ENCODE measurements at regions not wholly inside any gene's neighbourhood (a gene's known extent, or its start where the extent isn't known, plus 50 kb on each side); places are given as distances from the start of the nearest gene placed in this dataset.
"Not testable (repeated sequence)": the region's sequence is repeated elsewhere in the genome, so short reads cannot be mapped to it uniquely, and the experiment has no call there.

DNA sequence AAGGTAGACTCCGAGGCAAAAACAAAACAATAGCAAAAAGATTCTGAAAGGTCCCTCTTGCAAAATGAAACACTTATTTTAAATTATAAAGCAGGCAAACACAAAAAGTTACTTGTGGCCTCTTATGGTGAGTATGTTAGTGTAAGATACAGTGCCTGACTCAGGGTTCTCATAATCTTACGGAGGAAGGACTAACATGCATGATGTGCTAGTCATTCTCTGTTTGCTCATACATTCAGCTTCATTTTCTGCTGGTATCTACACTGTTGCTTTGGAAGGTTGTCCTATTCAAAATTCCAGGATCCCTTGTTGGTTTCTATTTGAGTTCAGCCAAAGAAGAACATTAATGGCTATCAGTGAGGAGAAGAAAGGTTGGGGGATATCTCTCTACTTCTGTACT is 249.1 kb upstream of the FAM47A start:
- Histone ChIP-seq H3K4me3 (ENCODE audit: low read length) (no peak overlapping the region), H3K9me3 (ENCODE audit: low read length) (no peaks in the 10 kb centered on the region), H3K4me1 (ENCODE audit: insufficient read depth, low read length) (no peaks in the 10 kb centered on the region), H3K36me3 (ENCODE audit: insufficient read depth, low read length) (no peaks in the 10 kb centered on the region), H2AFZ (ENCODE audit: low read depth, low read length) (no peak overlapping the region), H3K27me3 (ENCODE audit: insufficient read depth, low read length) (no peaks in the 10 kb centered on the region)

DNA sequence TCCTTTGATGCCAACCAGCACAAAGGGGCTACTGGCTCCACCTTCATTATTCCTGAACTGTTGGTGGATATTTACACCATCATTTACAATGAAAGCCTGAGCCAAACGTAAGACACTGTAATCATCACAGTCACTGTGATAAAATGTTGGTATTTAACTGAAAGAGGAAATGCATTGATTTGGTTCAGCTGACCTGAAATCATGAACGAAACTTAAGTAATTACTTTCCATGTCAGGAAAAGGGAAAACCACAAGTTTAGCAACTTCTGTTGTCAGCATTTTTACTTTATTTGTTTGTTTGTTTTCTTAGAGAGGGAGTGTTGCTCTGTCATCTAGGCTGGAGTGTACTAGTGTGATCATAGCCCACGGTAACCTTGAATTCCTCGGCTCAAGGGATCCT is 247.8 kb upstream of the FAM47A start:
- Histone ChIP-seq H3K36me3 (ENCODE audit: insufficient read depth, low read length) (no peaks in the 10 kb centered on the region), H3K4me3 (ENCODE audit: low read length) (no peak overlapping the region), H3K9me3 (ENCODE audit: low read length) (no peaks in the 10 kb centered on the region), H2AFZ (ENCODE audit: low read depth, low read length) (no peak overlapping the region), H3K27me3 (ENCODE audit: insufficient read depth, low read length) (no peaks in the 10 kb centered on the region), H3K4me1 (ENCODE audit: insufficient read depth, low read length) (no peaks in the 10 kb centered on the region)

DNA sequence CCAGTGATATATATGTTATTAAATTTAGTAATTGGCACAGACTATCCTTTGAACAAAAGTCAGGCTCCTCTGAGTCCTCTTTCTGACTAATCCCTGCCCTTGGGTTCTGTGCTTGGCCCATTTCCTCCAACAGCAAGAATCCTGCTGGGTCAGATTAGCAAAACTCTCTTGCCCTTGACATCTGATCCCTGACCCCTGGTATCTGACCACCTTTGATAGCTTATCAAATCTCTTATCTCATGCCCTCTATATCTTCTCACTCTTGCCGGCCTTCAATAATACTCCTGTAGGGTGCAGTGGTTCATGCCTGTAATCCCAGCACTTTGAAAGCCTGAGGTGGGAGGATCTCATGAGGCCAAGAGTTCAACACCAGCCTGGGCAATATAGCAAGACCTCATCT is 245.5 kb upstream of the FAM47A start:
- no peaks in the 10 kb centered on the region for H3K9me3 ChIP-seq (ENCODE audit: low read length)
- no peaks in the 10 kb centered on the region for H3K36me3 ChIP-seq (ENCODE audit: insufficient read depth, low read length)
- H2AFZ ChIP-seq (ENCODE audit: low read depth, low read length): no peak overlapping the region
- H3K4me1 ChIP-seq (ENCODE audit: insufficient read depth, low read length): no peaks in the 10 kb centered on the region
- no peak overlapping the region for H3K4me3 ChIP-seq (ENCODE audit: low read length)
- no peaks in the 10 kb centered on the region for H3K27me3 ChIP-seq (ENCODE audit: insufficient read depth, low read length)

DNA sequence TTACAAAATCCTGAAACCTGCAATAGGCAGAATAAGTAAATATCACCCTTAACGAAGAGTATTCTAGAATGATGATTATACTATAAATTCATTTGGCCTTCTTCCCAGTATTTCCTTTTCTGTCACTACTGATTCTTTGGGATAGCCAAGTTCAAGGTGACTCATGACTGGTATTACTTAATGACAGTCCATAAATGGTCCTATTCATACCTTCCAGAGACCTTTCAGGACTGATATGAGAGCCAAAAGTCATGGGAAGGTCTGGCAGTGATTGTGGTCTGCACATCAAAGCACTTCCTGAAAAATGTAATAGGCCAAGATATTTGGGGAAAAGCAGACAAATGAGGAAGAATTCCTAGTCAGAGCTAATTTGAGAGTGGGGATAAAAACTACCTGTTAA is 239.6 kb upstream of the FAM47A start:
- H2AFZ ChIP-seq (ENCODE audit: low read depth, low read length): no peak overlapping the region
- H3K27me3 ChIP-seq (ENCODE audit: insufficient read depth, low read length): no peaks in the 10 kb centered on the region
- no peak overlapping the region for H3K4me3 ChIP-seq (ENCODE audit: low read length)
- H3K9me3 ChIP-seq (ENCODE audit: low read length): no peaks in the 10 kb centered on the region
- H3K36me3 ChIP-seq (ENCODE audit: insufficient read depth, low read length): no peaks in the 10 kb centered on the region
- no peaks in the 10 kb centered on the region for H3K4me1 ChIP-seq (ENCODE audit: insufficient read depth, low read length)

DNA sequence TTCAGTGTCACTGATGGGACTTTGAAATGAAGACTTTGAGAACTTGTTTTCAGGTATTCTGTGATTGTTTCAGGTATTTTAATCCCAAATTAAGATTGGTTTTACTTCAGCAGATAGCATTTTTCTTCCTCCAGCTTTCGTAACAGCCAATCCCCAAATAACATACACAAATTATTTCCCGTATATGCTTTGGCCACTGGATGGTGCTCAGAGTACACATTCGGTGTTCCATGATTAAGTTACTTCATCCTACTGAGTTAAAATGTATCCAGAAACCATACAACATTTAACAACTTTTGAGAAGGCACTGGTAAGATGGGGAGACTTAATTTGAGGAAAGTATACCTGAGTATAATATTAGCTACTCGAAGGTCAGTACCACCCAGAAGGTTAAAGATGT is 233.4 kb upstream of the FAM47A start:
- no peak overlapping the region for H3K4me3 ChIP-seq (ENCODE audit: low read length)
- no peaks in the 10 kb centered on the region for H3K27me3 ChIP-seq (ENCODE audit: insufficient read depth, low read length)
- no peaks in the 10 kb centered on the region for H3K36me3 ChIP-seq (ENCODE audit: insufficient read depth, low read length)
- no peak overlapping the region for H2AFZ ChIP-seq (ENCODE audit: low read depth, low read length)
- H3K4me1 ChIP-seq (ENCODE audit: insufficient read depth, low read length): no peaks in the 10 kb centered on the region
- H3K9me3 ChIP-seq (ENCODE audit: low read length): no peaks in the 10 kb centered on the region

DNA sequence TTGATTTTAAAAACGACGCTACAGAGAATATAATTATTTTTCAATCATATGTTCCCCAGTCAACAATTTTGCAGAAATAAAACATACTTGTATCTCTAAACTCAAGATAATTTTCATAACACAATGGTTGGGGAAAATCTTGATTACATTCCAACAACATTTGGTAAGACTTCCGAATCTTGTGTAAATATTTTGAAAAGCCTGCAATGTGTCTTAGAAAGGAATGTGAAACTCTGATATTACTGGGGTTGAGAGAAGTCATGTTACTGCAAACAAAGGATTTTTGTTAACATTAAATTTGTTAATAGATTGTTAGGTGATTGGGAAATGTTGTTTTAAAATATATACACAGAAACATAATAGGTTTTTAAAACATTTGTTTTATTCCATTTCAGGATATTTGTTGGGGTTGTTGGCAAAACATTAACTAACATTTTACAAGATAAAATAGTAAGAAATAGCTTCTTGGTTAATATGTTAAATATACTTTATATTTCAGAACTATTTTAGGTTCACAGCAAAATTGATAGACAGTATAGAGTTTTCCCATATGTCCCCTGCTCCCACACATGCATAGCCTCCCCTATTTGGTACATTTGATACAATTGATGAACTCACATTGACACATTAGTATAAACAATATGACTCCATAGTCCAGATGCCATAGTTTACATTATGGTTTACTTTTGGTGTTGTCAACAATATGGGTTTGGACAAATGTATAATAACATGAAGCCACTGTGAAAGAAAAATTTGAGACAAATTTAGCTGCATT is 218.6 kb upstream of the FAM47A start:
- Histone ChIP-seq H3K36me3 (ENCODE audit: insufficient read depth, low read length) (no peaks in the 10 kb centered on the region), H3K4me3 (ENCODE audit: low read length) (no peak overlapping the region), H3K27me3 (ENCODE audit: insufficient read depth, low read length) (peaks cover 3% of the 10 kb centered on the region), H3K9me3 (ENCODE audit: low read length) (no peaks in the 10 kb centered on the region), H3K4me1 (ENCODE audit: insufficient read depth, low read length) (no peaks in the 10 kb centered on the region), H2AFZ (ENCODE audit: low read depth, low read length) (no peak overlapping the region)

DNA sequence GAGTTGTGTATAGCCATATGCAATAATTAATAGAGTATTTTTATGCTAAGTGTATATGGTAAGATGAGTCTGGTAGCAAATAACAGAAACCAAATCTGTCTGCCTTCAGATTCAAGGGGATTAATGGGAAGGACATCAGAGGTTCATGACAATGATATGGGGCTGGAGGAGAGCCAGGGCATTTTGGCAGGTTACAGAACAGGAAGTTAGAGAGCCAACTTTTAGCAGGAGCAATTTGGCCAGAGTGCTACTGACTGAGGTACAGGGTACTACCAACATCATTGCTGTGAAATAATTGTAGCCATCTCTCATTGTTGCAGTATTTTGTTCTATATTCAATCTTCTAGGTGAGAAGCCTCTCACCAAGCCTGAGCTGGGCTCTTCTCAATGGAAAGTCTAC is 210.9 kb upstream of the FAM47A start:
- H3K4me1 ChIP-seq (ENCODE audit: insufficient read depth, low read length): no peaks in the 10 kb centered on the region
- no peaks in the 10 kb centered on the region for H3K9me3 ChIP-seq (ENCODE audit: low read length)
- no peaks in the 10 kb centered on the region for H3K36me3 ChIP-seq (ENCODE audit: insufficient read depth, low read length)
- H3K4me3 ChIP-seq (ENCODE audit: low read length): no peak overlapping the region
- H2AFZ ChIP-seq (ENCODE audit: low read depth, low read length): no peak overlapping the region
- H3K27me3 ChIP-seq (ENCODE audit: insufficient read depth, low read length): no peaks in the 10 kb centered on the region

DNA sequence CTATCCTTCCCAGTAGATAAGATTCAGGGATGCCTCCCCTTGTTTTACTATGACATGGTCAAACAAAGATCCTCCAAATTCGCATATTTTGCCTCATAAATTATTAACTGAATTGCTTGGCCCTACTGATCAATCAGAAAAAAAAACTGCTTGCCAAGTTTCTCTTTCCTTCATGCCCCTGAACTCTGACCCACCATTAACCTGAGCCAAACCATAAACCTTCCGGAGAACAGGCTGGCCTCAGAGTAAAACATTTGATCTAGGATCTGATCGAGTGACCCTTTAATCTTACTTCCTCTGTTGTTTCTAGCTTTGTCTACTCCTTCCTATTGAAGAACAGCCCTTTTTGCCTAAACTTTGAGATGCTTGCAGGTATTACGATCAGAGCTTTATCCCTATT is 209.7 kb upstream of the FAM47A start:
- H2AFZ ChIP-seq (ENCODE audit: low read depth, low read length): no peak overlapping the region
- H3K4me1 ChIP-seq (ENCODE audit: insufficient read depth, low read length): no peaks in the 10 kb centered on the region
- H3K4me3 ChIP-seq (ENCODE audit: low read length): no peak overlapping the region
- H3K9me3 ChIP-seq (ENCODE audit: low read length): no peaks in the 10 kb centered on the region
- no peaks in the 10 kb centered on the region for H3K36me3 ChIP-seq (ENCODE audit: insufficient read depth, low read length)
- H3K27me3 ChIP-seq (ENCODE audit: insufficient read depth, low read length): no peaks in the 10 kb centered on the region

DNA sequence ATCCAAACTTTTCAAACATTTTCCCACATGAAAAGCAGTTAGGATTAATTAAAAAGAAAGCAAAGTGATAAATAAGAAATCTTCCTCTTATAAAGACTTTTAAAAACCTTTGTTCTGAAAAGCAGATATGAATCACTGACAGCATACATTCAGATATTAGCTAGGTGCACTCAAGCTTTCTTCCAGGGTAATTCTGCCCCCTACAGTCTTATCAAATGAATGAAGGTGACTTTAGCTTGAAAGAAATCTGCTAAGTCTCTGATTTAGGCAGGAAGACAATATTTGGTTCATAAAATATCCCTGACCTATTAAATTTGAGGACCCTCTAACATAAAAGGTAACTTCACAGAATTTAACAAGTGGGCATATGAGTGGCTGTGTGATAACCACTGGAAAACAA is 209.1 kb upstream of the FAM47A start:
- Histone ChIP-seq H2AFZ (ENCODE audit: low read depth, low read length) (no peak overlapping the region), H3K36me3 (ENCODE audit: insufficient read depth, low read length) (no peaks in the 10 kb centered on the region)

DNA sequence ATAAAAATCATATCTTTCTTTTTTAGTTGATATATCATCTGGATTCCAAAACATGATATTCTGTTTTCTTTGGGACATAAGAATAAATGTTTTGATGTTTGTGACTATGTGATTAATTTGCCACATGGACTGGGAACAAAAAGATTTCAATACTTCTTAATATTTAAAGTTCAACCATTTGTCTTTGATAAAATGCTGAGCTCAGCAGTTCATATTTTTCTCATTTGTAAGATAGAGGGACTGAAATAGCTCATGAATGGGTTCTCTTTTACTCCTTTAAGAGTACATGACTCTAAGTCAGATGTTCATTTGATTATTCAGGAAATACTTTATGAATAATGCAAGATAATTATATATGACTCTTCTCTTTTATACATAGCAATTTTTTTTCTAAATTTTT is 205.9 kb upstream of the FAM47A start:
- no peaks in the 10 kb centered on the region for H3K9me3 ChIP-seq (ENCODE audit: low read length)
- H3K4me1 ChIP-seq (ENCODE audit: insufficient read depth, low read length): no peaks in the 10 kb centered on the region
- no peak overlapping the region for H2AFZ ChIP-seq (ENCODE audit: low read depth, low read length)
- H3K27me3 ChIP-seq (ENCODE audit: insufficient read depth, low read length): no peaks in the 10 kb centered on the region
- H3K36me3 ChIP-seq (ENCODE audit: insufficient read depth, low read length): no peaks in the 10 kb centered on the region
- no peak overlapping the region for H3K4me3 ChIP-seq (ENCODE audit: low read length)

More for the DNA sequence above, 209.1 kb upstream of the FAM47A start:
- no peak overlapping the region for H3K4me3 ChIP-seq (ENCODE audit: low read length)
- H3K27me3 ChIP-seq (ENCODE audit: insufficient read depth, low read length): no peaks in the 10 kb centered on the region
- H3K9me3 ChIP-seq (ENCODE audit: low read length): no peaks in the 10 kb centered on the region
- H3K4me1 ChIP-seq (ENCODE audit: insufficient read depth, low read length): no peaks in the 10 kb centered on the region

DNA sequence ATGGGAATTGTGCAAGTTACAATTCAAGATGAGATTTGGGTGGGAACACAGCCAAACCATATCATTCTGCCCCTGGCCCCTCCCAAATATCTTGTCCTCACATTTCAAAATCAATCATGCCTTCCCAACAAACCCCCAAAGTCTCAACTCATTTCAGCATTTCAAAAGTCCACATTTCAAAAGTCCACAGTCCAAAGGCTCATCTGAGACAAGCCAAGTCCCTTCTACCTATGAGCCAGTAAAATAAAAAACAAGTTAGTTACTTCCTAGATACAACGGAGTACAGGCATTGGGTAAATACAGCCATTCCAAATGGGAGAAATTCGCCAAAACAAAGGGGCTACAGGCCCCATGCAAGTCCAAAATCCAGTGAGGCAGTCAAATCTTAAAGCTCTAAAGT is 203.3 kb upstream of the FAM47A start:
- H3K36me3 ChIP-seq (ENCODE audit: insufficient read depth, low read length); H3K4me1 ChIP-seq (ENCODE audit: insufficient read depth, low read length); H3K4me3 ChIP-seq (ENCODE audit: low read length); H2AFZ ChIP-seq (ENCODE audit: low read depth, low read length); H3K9me3 ChIP-seq (ENCODE audit: low read length); H3K27me3 ChIP-seq (ENCODE audit: insufficient read depth, low read length): not testable (repeated sequence)

DNA sequence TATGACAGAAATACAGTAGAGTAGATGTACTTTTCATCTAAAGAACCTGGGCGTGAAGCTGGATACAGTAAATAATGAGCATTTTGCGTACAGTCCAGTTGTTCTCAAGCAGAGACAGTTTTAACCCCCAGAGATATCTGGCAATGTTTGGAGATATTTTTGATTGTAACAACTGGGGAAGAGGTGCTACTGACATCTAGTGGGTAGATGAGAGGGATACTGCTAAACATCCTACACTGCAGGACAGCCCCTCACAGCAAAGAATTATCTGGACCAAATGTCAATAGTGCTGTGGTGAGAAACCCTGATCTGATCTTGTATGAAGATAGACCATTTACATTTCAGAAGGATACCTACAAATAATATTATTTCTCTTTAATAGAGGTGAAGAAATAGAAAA is 200.2 kb upstream of the FAM47A start:
- Histone ChIP-seq H3K36me3 (ENCODE audit: insufficient read depth, low read length) (no peaks in the 10 kb centered on the region), H3K9me3 (ENCODE audit: low read length) (no peaks in the 10 kb centered on the region), H2AFZ (ENCODE audit: low read depth, low read length) (no peak overlapping the region), H3K27me3 (ENCODE audit: insufficient read depth, low read length) (no peaks in the 10 kb centered on the region), H3K4me1 (ENCODE audit: insufficient read depth, low read length) (no peaks in the 10 kb centered on the region), H3K4me3 (ENCODE audit: low read length) (no peak overlapping the region)

DNA sequence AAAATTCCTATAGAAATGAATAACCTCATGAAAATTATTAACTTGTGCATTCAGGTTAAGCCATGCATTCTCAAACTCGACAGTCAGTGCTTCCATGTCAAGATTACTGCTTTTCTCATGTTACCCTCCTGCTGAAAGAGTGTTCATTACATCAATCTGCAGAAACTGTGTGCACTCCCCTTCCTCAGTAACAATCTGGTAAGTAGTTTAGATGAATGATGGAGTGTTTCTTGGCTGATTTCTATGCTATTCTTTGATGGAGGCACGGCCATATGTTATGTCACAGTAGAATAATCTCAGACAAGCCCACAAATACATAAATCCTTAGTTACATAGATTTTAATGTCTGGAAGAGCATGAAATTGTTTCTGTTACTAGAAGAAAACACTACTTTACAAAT is 193.3 kb upstream of the FAM47A start:
- Histone ChIP-seq H3K4me3 (ENCODE audit: low read length) (no peak overlapping the region), H3K4me1 (ENCODE audit: insufficient read depth, low read length) (no peaks in the 10 kb centered on the region), H2AFZ (ENCODE audit: low read depth, low read length) (no peak overlapping the region), H3K36me3 (ENCODE audit: insufficient read depth, low read length) (no peaks in the 10 kb centered on the region), H3K9me3 (ENCODE audit: low read length) (no peaks in the 10 kb centered on the region), H3K27me3 (ENCODE audit: insufficient read depth, low read length) (no peaks in the 10 kb centered on the region)

DNA sequence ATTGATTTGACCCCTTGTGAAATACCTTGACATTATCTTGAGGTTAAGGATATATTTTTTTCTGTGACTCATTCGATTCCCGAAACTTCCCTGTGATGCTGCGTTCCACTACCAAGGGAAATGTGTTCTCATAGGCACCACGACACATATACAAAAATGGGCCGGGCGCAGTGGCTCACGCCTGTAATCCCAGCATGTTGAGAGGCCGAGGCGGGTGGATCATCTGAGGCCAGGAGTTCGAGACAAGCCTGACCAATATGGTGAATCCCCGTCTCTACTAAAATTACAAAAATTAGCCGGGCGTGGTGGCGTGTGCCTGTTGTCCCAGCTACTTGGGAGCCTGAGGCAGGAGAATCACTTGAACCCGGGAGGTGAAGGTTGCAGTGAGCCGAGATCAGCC is 188.3 kb upstream of the FAM47A start:
- not testable (repeated sequence) for H3K36me3 ChIP-seq (ENCODE audit: insufficient read depth, low read length); H3K9me3 ChIP-seq (ENCODE audit: low read length); H3K4me1 ChIP-seq (ENCODE audit: insufficient read depth, low read length); H2AFZ ChIP-seq (ENCODE audit: low read depth, low read length); H3K4me3 ChIP-seq (ENCODE audit: low read length); H3K27me3 ChIP-seq (ENCODE audit: insufficient read depth, low read length)
